HG03354 (cell line): ENCODE measurements at regions not wholly inside any gene's neighbourhood (a gene's known extent, or its start where the extent isn't known, plus 50 kb on each side); places are given as distances from the start of the nearest gene placed in this dataset.

Experiments
- ATAC-seq: cut with Tn5 transposase; IDR thresholded peaks from one replicate; pipeline ENCODE4 v1.9.1; 2021; ENCODE audit warnings: mild to moderate bottlenecking; ENCODE audit not compliant: unreplicated experiment, poor library complexity, severe bottlenecking

- no peak for ATAC-seq
Measured at GRCh38 chr5:81856948-81857928, 106.3 kb upstream of the SSBP2 start.

DNA sequence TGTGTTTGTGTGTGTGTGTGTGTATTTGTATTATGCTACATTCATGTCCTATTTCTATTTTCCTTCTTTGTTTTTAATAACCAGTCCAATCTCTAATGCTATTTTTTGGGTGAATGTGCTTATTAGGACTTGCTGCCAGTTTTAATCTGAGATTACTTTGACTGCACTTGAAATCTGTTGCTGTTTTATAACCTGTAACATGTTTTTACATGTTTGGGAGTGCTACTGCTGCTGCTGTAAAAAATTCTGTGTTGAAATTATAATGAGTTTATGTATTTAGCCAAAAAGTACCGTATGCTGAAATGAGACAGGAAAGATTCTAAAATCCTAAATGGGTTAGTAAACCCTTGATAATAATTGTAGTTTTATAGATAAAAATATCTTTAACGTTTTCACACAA is 104.7 kb upstream of the SSBP2 start:
- ATAC-seq, result no peak

DNA sequence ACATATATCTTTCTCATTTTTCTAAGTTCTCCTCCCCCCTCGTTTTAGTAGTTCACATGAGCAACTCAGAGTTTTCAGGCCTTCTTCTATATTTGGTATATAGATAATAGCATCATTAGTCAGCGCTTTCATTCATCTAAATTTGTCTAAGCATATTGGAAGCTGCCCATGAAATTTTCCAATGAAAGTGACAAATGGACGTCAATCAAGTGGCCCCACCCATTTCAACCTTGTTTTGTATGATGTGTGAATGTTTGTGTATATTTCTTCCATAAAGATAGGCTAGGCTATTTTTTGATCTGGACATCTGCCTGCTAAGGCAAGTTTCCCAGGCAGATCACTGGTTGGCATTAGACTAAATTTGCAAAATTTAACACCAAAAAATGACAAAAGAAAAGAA is 104.0 kb upstream of the SSBP2 start:
- ATAC-seq, result no peak

DNA sequence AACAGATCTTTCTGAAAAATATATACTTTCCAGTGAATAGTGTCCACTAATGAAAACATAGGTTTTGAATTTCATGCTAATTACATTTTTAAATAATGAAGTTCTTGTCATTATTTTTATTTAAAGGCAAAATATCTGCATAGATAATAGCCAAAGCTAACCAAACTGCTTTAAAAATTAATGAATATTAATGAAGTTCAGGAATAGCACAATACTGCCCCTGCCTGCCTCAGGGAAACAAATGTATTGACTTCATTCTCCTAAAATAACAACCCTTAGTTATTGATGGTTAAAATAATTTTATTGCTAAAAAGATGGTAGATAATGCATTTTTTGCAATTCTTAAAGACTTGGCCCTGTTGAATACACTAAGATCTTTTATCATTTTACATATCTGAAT is 103.6 kb upstream of the SSBP2 start:
- no peak for ATAC-seq

GRCh38 chr5:81853030-81853357 is 102.1 kb upstream of the SSBP2 start:
- no peak for ATAC-seq

DNA sequence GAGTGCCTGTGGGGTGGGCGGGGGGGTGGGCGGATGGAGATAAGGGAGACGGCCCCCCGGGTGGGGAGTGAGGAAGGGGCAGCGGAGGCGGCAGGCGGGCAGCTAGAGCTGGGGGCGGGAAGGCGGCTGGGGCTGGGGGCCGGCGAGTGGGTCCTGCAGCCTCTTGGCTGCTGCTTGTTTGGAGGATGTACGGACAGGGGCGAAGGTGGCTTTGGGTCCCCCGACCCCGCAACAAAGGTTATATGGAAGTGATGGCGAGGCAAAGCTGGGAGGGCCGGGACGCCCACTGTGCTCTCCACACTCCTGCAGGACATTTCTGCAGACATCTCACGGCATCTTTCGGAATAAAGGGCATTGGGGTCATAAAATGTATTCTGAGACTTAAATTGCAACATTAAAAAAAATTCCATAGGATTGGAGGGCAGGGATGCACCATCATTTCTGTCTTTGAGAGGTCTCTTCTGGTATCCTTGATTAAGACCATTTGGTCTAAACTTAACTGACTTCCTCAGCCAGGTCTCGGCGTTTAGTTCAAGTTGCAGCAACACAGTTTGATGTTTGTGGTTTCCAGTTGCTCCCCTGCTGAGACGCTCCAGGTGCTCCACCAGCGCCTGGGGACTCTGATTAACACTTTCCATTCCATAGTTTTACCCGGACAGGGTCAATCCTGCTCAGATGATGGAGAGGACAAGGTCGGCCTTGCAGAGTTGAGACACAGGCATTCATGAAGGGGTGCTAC is 101.6 kb upstream of the SSBP2 start:
- ATAC-seq, result no peak

DNA sequence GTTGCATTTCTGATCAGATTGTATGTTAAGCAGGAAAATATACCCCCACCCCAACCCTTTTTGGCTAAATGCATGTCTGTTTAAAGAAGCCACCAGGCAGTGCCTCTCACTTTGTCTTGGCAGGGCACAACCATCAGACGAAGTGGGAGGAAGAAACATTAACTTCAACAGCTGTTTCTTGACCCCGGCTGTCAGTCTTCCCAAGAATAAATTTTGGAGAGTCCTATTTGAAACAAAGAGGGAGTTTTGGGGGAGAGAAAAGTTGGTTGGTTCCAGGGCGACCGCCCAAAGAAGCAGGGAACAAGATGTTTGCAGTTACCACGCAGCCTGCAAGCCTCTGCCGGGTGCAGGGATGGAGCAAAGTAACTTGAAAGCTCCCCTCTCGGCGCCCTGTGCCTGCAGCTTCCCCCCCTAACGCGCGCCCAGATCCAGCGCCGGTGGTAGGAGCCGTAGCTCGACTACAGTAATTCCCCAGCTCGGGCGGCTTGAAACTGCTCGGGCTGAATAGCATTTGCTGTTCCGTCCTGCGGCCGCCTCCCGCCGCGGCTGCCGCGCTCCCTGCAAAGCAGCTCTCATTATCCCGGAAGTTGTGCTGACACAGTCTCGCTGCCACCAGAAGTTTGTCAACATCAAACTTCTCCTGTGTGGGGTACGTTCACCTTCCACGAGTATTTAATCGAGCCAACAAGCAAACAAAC is 100.7 kb upstream of the SSBP2 start:
- ATAC-seq, result peak; percentile 82

DNA sequence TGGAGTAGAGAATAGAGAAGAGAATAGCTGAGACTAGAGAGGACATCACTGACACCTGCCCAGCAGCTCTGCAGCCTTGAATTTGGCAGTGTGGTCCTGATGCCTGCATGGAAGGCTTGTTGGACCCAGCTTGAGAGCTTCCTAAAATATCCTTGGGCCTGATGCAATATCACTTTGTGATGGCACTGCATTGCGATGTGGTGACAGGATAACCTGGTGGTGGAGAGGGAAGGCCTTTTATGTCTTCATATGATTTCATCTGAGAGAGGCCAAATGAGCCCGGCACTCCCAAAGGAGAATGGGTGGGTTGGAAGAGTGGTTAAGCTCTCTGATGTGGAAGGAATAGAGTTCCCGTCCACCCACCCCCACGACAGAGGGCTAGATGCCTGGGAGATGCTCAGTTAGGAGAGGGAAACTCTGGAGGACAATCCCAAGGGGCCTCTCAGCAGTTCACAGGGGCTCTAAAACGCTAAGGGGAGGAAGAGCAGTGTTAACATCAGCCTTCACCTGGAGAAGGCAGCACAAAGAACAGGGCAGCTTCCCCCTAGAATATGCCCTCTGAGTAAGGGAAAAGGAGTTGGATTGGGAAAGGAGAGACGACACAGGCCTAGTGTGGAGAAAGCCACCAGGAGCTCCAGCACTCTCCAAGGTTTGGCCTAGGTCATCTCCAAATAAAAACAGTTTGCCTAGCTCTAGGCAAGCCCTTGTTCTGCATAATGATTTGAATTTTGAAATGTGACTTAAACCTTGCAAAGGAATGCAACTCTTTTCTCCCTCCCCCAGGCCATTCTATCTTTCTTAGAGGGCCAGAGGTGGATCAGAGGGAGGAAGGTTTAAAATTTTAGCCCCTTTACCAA is 99.8 kb upstream of the SSBP2 start:
- no peak for ATAC-seq

DNA sequence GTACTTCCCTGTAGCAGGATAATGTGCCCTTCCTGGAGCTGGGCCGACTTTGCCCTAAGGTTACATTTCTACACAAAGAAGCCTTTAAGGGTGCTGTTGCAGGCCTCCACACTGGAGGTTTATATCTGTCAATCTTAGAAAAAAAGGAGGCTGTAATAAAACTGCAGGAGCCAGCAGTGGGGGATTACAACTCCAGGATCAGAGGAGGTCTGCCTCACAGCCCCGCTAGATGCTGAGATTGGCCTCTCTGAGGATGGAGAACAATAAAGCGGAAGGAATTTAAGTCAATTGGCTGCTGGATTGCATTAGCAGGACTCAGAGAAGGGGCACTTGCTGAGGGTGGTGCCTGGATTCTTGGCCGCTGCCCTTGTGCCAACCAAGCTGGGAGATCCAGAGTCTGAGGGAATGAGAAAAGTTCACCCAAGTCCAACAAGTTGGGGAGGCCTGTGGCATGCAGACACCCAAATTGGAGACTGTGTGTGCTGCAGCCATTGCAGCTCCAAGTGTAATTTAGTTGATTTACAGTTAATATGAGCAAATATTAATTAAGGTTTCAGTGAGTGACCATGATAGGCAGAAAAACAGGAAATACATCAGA is 99.0 kb upstream of the SSBP2 start:
- ATAC-seq, result no peak

DNA sequence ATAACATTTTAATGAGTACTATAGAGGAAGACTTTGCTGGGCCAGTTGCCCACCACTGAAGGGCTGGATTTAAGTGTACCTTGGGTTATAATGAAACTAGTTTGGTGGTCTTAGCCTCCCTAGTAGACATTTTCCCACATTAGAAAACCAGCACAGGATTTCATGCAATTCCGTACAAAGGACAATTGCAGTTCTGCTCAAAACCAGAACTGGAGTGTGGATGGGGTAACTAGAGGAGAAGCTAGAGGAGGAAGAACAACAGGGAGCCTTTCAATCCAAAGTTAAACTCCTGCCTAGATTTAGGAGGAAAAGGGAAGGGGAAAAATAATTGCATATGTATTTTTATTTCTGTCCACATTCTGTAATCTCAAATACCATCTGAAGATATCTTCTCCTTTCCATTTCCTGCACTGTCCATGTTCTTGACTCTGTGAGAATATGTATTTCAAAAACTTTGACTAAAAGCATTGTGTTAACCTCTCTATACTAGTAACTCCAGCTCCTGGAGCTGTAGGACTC is 97.5 kb upstream of the SSBP2 start:
- ATAC-seq, result no peak

DNA sequence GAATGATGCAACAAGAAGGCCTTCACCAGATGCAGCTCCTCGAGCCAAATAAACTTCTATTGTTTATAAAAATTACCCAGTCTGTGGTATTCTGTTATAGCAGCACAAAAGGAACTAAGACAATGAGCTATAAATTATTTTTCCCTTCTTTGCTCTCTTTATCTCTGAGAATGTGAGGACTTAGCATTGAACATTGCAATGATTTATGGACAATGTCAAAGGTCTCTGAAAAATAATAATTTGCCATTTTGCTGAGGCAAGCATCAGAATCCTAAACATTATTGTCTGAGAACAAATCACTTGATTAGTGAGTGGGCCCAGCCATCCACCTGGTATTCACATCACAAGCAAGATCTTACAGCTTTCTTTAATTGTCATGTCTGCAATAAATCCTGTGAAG is 95.4 kb upstream of the SSBP2 start:
- no peak for ATAC-seq

DNA sequence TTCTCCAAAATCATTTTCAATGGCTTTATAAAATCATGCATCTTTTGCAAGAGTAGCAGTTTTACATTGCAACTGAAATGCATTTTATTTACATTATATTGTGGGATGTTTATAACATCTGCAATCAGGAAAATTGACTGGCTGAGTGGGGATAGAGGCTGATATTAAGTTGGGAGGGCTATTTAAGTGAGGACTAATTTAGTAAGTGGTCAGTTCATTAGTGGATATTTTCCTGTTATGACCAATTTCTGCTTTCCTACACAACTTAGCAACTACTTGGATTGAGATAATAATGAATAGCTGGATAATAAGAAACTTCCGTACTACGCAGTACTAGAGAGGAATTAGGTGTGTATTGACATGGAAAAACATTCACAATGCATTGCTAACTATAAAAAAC is 92.9 kb upstream of the SSBP2 start:
- no peak for ATAC-seq

GRCh38 chr5:81842795-81843398 is 92.0 kb upstream of the SSBP2 start:
- ATAC-seq, result no peak

GRCh38 chr5:81839034-81839433 is 88.1 kb upstream of the SSBP2 start:
- ATAC-seq, result no peak

DNA sequence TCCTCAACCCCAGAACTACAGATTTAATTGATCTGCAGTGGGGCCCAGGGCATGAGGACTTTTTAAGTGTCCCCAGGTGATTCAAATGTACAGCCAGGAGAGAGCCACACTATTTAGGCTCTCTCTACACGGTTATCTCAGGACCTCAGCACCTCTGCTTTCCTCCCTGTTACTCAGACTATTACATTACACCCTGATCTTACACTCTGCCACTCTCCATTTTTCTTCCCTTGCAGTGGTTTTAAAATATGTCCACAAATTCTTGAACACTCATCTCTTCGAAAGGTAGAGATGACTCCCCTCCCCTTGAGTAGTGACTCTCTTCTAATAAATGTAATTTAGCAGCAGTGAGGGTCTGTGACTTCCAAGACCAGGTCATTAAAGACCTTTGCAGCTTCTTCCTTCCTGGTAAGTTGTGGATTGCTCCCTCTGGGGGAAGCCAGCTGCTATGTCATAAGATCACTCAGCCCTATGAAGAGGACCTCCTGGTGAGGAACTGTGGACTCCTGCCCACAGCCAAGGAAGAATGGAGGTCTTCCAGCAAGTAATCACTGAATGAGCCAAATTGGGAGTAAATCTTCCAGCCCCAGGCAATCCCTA is 87.5 kb upstream of the SSBP2 start:
- ATAC-seq, result peak; percentile 85

DNA sequence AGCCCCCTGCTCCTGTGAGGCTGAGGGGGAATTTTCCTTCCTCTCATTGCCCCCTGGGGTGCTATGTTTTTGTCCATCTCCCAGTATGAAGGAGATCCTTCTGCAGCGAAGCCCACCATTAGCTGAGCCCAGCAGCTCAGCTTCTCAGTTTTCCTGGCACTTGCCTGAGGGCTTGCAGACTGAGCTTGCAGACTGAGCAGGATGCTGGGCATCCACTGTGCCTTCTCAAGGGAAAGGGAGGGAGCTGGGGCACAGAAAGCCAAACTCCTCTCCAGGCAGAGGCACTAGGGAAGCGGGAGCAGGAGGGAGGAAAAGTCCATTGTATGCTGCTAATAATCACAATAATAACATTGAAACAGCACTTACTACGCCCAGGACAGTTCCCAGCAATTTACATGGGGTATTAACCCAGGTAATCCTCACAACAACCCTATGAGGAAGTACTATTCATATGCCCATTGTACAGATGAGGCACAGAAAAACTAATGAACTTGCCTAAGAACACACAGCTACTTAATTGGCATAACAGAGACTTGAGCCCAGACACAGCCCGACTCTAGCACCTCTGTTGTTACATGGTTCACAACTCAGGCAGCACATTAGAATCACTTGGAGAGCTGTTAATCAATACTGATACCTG is 86.9 kb upstream of the SSBP2 start:
- no peak for ATAC-seq

- ATAC-seq, result no peak
Measured at GRCh38 chr5:81835814-81836367, 85.0 kb upstream of the SSBP2 start.
